ENCODE measurements at regions not wholly inside any gene's neighbourhood (a gene's known extent, or its start where the extent isn't known, plus 50 kb on each side); places are given as distances from the start of the nearest gene placed in this dataset.

DNA sequence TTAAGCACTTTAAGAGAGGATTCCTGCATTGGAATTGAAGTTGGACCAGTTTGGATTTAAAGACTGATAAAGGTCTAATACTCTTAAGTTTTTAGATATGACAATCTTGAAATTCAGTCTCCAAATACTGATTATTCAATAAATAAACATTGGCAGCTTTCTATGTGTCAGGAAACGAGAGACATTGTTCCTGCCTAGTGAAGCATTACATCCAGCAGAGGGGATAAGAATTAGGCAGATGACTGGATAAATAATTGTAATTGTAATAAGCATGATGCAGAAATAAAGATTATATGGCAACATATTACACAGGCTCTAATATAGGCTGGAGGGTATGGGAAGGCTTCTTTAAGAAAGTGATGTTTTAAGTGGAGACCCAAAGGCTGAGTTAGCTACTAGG is 226.5 kb upstream of the MMADHC start:
- no peak for DNase-seq
- Mint-ChIP-seq H3K9me3 (peaks cover 4 to 23% (median 10%) of the 10 kb centered on the region in 6 donors), H3K36me3 (no peaks in the 10 kb centered on the region), H3K4me1 (no peaks in the 10 kb centered on the region), H3K4me3 (no peak overlapping the region), H3K27ac (no peak overlapping the region), H3K27me3 (ENCODE audit: low read depth in 3 of 3) (no peaks in the 10 kb centered on the region)

DNA sequence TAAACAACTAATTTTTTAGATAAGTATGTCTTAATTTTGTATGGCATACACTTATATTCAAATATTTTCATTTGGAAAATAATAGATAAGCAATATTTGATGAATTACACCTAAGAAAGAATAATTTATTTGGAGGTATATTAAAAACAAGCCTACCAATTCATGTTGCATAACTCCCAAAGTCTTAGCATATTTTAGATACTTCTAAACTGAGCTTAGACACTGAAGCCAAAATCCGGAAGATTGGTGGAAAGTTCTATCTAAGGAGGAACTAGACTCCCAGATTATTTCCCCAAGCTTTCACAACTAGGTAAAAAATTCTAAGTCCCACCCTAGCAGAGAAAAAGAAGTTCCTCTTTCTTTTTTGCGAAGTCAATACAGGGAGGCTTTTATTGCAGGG is 221.0 kb upstream of the MMADHC start:
- H3K4me1 Mint-ChIP-seq = no peaks in the 10 kb centered on the region
- DNase-seq = no peak
- no peaks in the 10 kb centered on the region for H3K36me3 Mint-ChIP-seq
- H3K27me3 Mint-ChIP-seq (ENCODE audit: low read depth in 3 of 3) = no peaks in the 10 kb centered on the region
- peaks cover 3 to 32% (median 13%) of the 10 kb centered on the region in 6 donors for H3K9me3 Mint-ChIP-seq
- H3K27ac Mint-ChIP-seq = no peak overlapping the region
- no peak overlapping the region for H3K4me3 Mint-ChIP-seq

DNA sequence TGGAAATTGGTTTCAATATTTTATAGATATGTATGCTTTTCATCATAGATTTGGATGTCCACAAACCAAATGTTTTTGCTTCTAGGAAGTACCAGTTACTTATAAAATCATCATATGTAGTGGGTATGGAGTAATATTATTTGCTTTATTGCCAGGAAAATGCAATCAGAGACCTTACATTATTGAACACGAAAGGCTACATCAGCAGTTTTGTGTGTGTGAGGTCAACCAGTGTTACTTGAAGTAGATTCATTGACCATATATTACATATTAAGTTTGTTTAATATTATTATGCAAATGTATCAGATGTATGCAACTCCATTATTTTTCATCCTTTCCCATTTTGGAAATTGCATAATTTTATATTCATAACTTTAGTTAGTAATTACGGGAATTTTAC is 219.1 kb upstream of the MMADHC start:
- Mint-ChIP-seq H3K4me1 (no peaks in the 10 kb centered on the region), H3K36me3 (no peaks in the 10 kb centered on the region), H3K9me3 (peaks cover 4 to 21% (median 13%) of the 10 kb centered on the region in 6 donors), H3K27me3 (ENCODE audit: low read depth in 3 of 3) (peaks cover 0 to 2% (median 0%) of the 10 kb centered on the region in 3 donors), H3K27ac (no peak overlapping the region), H3K4me3 (no peak overlapping the region)
- DNase-seq = no peak

DNA sequence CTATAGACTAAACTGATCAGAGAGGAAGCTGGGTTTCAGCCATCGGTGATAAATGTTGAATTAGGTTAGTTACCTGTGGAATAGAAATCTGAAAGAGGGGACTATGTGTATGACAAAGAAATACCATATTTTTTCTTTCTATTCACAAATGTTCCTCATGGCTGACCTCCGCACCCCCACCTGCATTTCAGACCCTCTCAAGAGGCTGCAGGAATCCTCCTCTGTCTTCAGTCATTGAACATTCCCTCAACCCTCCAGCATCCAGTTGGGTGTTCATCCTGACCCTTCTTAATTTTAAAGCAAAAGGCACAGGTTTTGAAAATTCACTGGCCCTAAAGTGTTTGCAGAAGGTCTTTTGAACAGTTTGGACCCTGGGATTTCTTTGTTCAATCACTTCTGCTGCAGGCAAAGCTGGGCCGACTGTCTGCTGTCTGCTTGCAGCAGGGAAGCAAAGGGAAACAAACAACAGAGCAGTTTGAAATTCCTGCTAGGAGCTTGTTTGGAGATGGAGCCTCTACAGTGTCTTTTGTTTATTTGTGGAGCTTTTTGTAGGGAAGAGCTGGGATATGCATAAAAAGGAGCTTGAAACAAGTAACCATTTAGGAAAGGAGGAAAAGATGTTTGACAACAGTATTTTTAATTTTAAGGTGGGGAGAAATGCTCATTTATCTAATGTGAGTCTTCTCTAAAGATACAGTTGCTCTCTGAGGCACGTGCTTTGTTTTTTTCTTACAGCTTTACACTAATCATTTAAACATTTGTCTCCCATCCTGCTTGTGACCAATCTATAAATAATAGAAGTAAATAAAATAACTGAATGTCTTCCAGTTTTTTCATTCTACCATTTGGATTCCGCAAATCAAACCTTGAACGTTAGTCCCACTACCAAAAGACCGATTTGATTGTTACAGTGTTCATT is 213.3 kb upstream of the MMADHC start:
- H3K4me1 Mint-ChIP-seq = no peaks in the 10 kb centered on the region
- no peak overlapping the region for H3K27ac Mint-ChIP-seq
- peaks cover 3 to 28% (median 10%) of the 10 kb centered on the region in 6 donors for H3K9me3 Mint-ChIP-seq
- H3K36me3 Mint-ChIP-seq = no peaks in the 10 kb centered on the region
- H3K27me3 Mint-ChIP-seq (ENCODE audit: low read depth in 3 of 3) = peaks cover 0 to 2% (median 0%) of the 10 kb centered on the region in 3 donors
- no peak for DNase-seq
- H3K4me3 Mint-ChIP-seq = no peak overlapping the region

GRCh38 chr2:149799013-149799705 is 211.6 kb upstream of the MMADHC start:
- H3K4me3 Mint-ChIP-seq = no peak overlapping the region
- no peak overlapping the region for H3K27ac Mint-ChIP-seq
- H3K27me3 Mint-ChIP-seq (ENCODE audit: low read depth in 3 of 3) = peaks cover 0 to 2% (median 0%) of the 10 kb centered on the region in 3 donors
- no peaks in the 10 kb centered on the region for H3K4me1 Mint-ChIP-seq
- peaks cover 3 to 32% (median 11%) of the 10 kb centered on the region in 6 donors for H3K9me3 Mint-ChIP-seq
- DNase-seq = no peak
- H3K36me3 Mint-ChIP-seq = no peaks in the 10 kb centered on the region

- no peak for DNase-seq
- peaks cover 1 to 2% (median 2%) of the 10 kb centered on the region in 3 donors for H3K27me3 Mint-ChIP-seq (ENCODE audit: low read depth in 3 of 3)
- H3K27ac Mint-ChIP-seq = no peak overlapping the region
- no peaks in the 10 kb centered on the region for H3K4me1 Mint-ChIP-seq
- H3K9me3 Mint-ChIP-seq = peaks cover 5 to 36% (median 16%) of the 10 kb centered on the region in 6 donors
- H3K4me3 Mint-ChIP-seq = no peak overlapping the region
- no peaks in the 10 kb centered on the region for H3K36me3 Mint-ChIP-seq
Observed at GRCh38 chr2:149797030-149797429, 209.5 kb upstream of the MMADHC start.

DNA sequence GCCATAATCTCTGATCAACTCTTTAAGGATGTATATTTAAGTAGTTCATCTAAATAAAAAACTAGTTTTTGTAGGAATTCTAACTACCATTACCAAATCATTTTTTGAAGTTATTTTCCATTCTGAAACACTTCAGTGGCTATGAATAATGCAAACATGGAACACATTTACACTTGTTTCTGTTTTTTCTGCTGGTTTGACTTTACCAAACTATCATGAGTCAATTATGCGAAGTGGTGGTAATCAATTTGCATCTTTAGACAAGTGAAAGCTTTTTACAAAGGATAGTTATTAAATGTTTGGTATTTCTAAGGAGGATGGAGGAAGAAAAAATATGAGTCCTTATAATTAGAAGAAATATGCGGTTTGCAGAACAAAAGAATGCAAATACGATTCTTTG is 202.0 kb upstream of the MMADHC start:
- H3K4me1 Mint-ChIP-seq = no peaks in the 10 kb centered on the region
- peaks cover 9 to 36% (median 23%) of the 10 kb centered on the region in 6 donors for H3K9me3 Mint-ChIP-seq
- no peak overlapping the region for H3K27ac Mint-ChIP-seq
- no peaks in the 10 kb centered on the region for H3K36me3 Mint-ChIP-seq
- H3K27me3 Mint-ChIP-seq (ENCODE audit: low read depth in 3 of 3) = peaks cover 0 to 3% (median 2%) of the 10 kb centered on the region in 3 donors
- no peak overlapping the region for H3K4me3 Mint-ChIP-seq
- no peak for DNase-seq

GRCh38 chr2:149787206-149787605 is 199.6 kb upstream of the MMADHC start:
- H3K9me3 Mint-ChIP-seq = peaks cover 6 to 26% (median 13%) of the 10 kb centered on the region in 6 donors
- no peak overlapping the region for H3K27ac Mint-ChIP-seq
- H3K4me1 Mint-ChIP-seq = no peaks in the 10 kb centered on the region
- DNase-seq = no peak
- peaks cover 0 to 2% (median 0%) of the 10 kb centered on the region in 3 donors for H3K27me3 Mint-ChIP-seq (ENCODE audit: low read depth in 3 of 3)
- H3K36me3 Mint-ChIP-seq = no peaks in the 10 kb centered on the region
- H3K4me3 Mint-ChIP-seq = no peak overlapping the region

DNA sequence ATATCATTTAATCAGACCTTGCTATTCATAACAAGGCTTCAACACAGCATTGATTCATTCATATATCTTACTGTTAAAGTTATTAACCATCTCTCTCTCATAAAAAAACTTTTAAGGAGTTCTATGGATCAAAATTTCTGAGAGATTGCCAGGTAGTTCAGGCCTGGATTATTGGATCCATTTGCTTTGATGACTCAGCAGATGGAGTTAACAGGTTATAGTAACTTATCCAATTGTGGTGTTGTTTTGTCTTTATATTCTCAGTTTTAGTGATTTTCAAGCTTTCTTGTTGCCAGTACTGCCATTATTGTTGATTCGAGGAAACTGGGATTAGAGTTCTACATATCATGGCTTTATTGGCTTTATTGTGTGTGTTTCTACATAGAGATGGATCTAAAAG is 195.7 kb upstream of the MMADHC start:
- H3K4me3 Mint-ChIP-seq = no peak overlapping the region
- peaks cover 7 to 26% (median 15%) of the 10 kb centered on the region in 6 donors for H3K9me3 Mint-ChIP-seq
- no peak overlapping the region for H3K27ac Mint-ChIP-seq
- DNase-seq = no peak
- peaks cover 0 to 2% (median 0%) of the 10 kb centered on the region in 3 donors for H3K27me3 Mint-ChIP-seq (ENCODE audit: low read depth in 3 of 3)
- H3K4me1 Mint-ChIP-seq = no peaks in the 10 kb centered on the region
- no peaks in the 10 kb centered on the region for H3K36me3 Mint-ChIP-seq

DNA sequence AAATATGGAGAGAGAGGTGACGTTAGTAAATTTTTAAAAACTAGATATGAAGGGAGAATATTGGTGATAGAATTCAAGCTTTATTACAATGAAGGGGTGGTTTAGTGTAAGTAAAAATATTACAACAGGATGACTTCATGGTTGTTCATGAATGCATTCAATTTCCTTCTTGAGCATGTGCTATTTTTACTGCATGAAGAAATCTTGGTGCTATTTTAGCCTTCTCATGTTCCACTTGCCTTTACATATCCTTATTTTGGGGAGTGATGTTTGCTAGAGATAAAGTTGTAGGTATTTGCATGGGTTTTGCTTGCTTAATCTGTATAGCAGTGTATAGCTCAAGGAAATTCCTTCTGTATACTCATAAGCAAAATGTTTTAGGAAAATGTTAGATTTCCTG is 195.0 kb upstream of the MMADHC start:
- no peak for DNase-seq

DNA sequence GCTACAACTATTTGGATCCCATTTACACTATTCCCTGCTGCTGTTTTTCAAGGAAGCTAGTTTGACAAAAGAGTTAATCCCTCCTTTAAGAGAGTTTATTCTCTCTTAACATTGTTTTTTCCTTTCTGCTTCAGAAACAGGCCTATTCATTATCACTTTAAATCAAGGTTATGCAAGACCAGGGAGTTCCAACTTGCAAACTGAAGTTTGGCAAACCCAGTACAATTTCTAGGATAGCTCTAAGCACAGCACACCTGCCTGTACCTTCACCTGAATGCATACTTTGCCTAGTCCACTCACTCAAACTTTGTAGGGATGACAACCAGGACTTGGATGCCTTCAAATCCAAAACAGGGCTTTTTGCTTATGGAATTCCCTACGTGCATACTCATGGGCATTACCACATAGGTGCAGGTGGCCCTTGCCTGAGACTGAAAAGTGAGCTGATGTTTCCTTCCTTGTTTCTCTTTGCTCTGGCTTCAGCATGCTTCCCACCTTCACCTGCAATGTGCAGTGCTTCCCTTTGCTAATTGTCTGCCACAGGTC is 193.8 kb upstream of the MMADHC start:
- H3K4me1 Mint-ChIP-seq = no peaks in the 10 kb centered on the region
- DNase-seq = no peak
- H3K27me3 Mint-ChIP-seq (ENCODE audit: low read depth in 3 of 3) = peaks cover 0 to 4% (median 0%) of the 10 kb centered on the region in 3 donors
- H3K9me3 Mint-ChIP-seq = peaks cover 2 to 10% (median 8%) of the 10 kb centered on the region in 6 donors
- no peak overlapping the region for H3K27ac Mint-ChIP-seq
- no peak overlapping the region for H3K4me3 Mint-ChIP-seq
- H3K36me3 Mint-ChIP-seq = no peaks in the 10 kb centered on the region

More for the DNA sequence above, 195.0 kb upstream of the MMADHC start:
- no peak overlapping the region for H3K4me3 Mint-ChIP-seq
- no peak overlapping the region for H3K27ac Mint-ChIP-seq
- no peaks in the 10 kb centered on the region for H3K4me1 Mint-ChIP-seq
- peaks cover 2 to 18% (median 13%) of the 10 kb centered on the region in 6 donors for H3K9me3 Mint-ChIP-seq
- no peaks in the 10 kb centered on the region for H3K36me3 Mint-ChIP-seq
- peaks cover 0 to 4% (median 0%) of the 10 kb centered on the region in 3 donors for H3K27me3 Mint-ChIP-seq (ENCODE audit: low read depth in 3 of 3)

DNA sequence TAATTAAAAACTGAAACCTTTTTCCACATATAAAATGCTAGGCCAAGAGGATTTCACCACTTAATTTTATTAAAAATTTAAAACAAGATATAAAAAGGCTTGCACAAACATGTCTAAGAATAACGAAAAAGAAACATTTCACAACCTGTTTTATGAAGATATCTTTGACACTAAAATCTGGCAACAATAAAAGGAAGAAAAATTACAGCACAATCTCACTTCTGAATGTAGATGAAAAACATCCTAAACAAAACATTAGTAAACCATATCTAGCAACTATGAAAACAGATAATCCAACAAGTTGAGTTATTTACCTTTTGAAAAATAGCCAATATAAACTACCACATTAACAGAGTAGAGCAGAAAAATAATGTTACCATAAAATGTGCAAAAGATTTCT is 185.4 kb upstream of the MMADHC start:
- Mint-ChIP-seq H3K27me3 (ENCODE audit: low read depth in 3 of 3) (peaks cover 0 to 3% (median 0%) of the 10 kb centered on the region in 3 donors), H3K4me1 (no peaks in the 10 kb centered on the region), H3K36me3 (no peaks in the 10 kb centered on the region), H3K27ac (no peak overlapping the region), H3K9me3 (peaks cover 0 to 12% (median 5%) of the 10 kb centered on the region in 6 donors), H3K4me3 (no peak overlapping the region)
- no peak for DNase-seq

- Mint-ChIP-seq H3K36me3 (no peaks in the 10 kb centered on the region), H3K4me1 (no peaks in the 10 kb centered on the region), H3K27me3 (ENCODE audit: low read depth in 3 of 3) (no peaks in the 10 kb centered on the region), H3K9me3 (peaks cover 0 to 21% (median 8%) of the 10 kb centered on the region in 6 donors), H3K27ac (no peak overlapping the region), H3K4me3 (no peak overlapping the region)
- DNase-seq = no peak
Observed at GRCh38 chr2:149768320-149768799, 180.8 kb upstream of the MMADHC start.

- Mint-ChIP-seq H3K27ac (no peak overlapping the region), H3K9me3 (peaks cover 0 to 21% (median 11%) of the 10 kb centered on the region in 6 donors), H3K27me3 (ENCODE audit: low read depth in 3 of 3) (no peaks in the 10 kb centered on the region), H3K36me3 (no peaks in the 10 kb centered on the region), H3K4me3 (no peak overlapping the region), H3K4me1 (no peaks in the 10 kb centered on the region)
- no peak for DNase-seq
Observed at GRCh38 chr2:149767516-149767974, 180.0 kb upstream of the MMADHC start.

Measured in immature natural killer cell (primary cell).